GM19463 (cell line): ENCODE measurements at regions not wholly inside any gene's neighbourhood (a gene's known extent, or its start where the extent isn't known, plus 50 kb on each side); places are given as distances from the start of the nearest gene placed in this dataset.

Experiments used
- ATAC-seq: cut with Tn5 transposase; IDR thresholded peaks from one replicate; pipeline ENCODE4 v1.9.1; 2021; ENCODE audit warnings: mild to moderate bottlenecking, moderate library complexity; ENCODE audit not compliant: unreplicated experiment

DNA sequence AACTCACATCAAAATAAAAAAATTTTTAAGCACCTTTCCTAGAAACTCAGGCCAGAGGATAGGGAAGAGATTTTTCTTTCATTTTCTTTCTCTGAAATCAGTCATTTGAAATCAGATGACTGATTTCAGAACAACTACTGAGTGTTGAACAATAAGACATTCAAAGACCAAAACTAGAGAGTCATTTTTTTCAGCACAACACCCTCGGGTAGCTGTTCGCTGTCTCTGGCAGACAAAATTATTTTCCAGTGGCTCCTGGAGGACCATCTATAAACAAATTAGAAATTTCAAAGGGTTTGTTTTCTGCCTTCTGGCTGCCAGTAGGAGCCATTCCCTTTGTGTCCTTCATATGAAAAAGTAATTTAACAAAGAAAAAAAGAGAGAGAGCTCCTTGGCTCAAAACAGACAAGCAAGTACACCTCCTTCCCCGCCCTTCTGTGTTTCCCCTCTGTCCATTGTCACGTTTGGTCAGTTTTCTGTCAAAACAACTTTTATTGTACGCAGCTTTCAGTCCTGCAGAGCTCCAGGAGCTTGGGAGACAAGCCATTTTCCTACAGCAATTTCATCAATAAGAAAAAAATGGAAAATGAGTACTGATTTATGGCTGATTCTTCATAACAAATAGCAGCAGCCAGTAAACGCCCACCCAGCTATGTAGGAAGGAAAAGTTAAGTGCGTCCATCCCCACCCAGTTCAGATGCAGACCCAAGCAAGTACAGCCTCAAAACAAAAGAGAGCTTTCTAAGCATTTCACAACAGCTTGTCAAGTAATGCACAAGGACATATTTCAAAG, 405.2 kb downstream of the ZNF608 start:
- no peak for ATAC-seq

DNA sequence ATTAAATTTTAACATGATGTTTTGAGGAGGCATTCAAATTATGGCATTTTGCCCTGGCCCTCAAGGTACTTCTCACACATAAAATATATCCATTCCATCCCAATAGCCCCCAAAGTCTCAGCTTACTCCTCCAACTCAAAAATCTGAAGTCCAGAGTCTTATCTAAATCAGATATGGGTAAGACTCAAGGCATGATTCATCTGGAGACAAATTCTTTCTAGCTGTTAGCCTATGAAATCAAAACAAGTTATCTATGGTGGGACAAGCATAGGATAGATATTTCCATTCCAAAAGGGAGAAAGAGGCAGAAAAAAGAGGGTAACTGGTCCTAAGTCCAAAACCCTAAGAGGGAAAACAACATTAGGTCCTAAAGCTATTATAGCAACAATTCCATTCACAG, 408.4 kb downstream of the ZNF608 start:
- no peak for ATAC-seq

DNA sequence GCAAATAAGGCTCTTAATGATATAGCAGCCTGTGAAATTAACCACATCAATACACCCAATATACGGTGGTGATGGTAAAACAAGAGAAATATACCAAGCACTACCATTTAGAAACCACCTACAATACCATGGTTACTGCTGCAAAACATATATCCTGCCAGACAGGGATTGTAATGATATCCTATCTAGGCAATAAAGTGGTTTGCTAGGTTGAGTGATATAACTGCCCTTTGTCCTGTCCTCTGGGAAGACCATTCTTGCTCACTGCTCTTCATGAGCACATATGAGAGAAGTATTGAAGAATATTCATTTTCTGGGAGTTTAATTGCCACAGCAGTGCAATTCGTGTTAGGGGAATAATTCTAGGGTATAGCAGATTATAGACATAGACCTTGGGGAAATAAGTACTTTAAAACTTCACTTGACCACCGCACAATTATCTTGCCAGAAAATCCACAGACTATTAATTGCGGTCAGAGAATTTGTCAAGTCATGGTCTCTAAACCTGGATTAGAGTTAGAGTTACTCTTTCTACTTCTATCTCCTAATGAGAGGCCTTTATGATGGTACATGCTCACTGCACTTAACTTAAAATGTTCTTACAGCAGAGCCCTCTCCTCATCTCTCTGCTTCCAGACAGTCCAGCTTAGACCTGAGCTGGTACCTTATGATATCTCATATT, 413.0 kb downstream of the ZNF608 start:
- ATAC-seq: no peak

DNA sequence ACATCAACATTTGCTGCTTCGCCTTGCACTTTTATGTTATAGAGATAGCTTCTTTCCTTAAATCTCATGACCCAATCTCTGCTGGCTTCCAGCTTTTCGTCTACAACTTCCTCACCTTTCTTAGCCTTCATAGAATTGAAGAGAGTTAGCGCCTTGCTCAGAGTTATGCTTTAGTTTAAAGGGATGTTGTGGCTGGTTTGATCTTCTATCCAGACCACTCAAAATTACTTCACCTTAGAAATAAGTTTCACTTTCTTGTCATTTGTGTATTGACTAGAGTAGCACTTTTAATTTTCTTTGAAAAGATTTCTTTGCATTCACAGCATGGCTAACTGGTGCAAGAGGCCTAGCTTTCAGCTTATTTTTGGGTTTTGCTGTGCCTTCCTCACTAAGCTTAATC, 414.2 kb downstream of the ZNF608 start:
- no peak for ATAC-seq

DNA sequence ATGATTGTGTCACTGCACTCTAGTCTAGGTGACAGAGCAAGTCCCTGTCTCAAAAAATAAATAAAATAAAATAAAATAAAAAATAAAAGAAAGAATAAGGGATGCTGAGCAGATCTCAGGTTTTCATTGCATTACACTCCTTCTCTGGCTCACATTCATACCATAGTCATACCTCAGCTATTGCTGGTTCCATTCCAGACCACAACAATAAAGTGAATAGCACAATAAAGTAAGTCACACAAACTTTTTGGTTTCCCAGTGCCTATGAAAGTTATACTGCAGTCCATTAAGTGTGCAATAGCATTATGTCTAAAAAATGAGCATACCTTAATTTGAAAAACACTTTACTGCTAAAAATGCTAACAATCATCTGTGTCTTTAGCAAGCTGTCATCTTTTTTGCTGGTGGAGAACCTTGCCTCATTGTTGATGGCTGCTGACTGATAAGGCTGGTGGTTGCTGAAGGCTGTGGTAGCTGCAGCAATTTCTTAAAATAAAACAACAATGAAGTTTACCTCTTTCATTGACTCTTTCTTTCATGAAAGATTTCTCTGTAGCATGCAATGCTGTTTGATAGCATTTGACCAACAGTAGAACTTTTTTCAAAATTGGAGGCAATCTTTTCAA, 415.7 kb downstream of the ZNF608 start:
- no peak for ATAC-seq

DNA sequence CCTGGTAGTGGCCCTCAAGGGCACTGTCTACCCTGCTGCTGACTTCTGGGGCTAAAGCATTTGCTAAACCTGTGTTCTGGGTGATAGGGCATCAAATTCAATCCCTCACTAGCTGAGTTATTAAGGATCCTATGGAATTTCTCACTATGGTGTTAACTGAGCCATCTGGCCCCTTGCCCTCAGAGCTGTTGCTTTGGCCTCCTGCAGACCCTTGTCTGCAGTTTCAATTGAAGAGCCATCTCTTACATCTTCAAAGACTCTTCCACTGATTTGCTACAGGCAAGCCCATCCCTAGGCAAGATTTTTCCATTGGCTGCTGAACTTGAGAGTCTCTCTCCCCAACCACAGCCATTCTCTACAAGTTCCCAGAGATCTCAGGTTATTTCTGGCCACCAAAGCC, 418.2 kb downstream of the ZNF608 start:
- no peak for ATAC-seq

DNA sequence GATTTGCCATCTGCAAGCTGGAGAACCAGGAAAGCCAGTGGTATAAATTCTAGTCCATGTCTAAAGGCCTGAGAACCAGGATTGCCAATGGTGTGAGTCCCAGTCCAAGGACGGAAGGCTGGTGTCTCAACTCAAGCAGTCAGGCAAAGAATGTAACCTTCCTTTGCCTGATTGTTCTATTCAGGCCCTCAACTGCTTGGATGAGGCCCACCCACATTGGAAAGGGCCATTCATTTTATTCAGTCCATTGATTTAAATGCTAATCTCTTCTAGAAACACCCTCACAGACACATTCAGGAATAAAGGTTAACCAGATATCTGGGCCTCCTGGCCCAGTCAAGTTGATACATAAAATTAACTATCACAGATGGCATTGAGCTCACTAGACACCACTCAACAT, 427.8 kb downstream of the ZNF608 start:
- no peak for ATAC-seq

DNA sequence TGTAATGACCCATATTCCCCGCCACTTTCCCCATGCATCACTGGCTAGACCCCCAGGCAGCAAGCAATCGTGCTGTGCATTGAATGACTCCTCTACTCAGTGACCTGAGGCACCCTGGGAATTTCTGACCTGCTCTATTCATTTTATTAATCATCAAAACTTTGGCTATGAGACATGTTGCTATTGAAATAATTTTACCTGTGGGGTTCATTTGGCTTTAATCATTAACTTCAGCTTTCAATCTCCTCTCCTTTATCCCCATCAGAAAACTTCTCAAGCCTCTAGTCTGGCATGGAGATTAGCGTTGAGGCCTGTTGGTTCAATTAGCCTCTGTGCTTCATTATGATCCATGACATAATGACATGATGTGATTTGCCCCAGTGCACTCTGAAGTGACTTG, 429.0 kb downstream of the ZNF608 start:
- ATAC-seq: no peak

DNA sequence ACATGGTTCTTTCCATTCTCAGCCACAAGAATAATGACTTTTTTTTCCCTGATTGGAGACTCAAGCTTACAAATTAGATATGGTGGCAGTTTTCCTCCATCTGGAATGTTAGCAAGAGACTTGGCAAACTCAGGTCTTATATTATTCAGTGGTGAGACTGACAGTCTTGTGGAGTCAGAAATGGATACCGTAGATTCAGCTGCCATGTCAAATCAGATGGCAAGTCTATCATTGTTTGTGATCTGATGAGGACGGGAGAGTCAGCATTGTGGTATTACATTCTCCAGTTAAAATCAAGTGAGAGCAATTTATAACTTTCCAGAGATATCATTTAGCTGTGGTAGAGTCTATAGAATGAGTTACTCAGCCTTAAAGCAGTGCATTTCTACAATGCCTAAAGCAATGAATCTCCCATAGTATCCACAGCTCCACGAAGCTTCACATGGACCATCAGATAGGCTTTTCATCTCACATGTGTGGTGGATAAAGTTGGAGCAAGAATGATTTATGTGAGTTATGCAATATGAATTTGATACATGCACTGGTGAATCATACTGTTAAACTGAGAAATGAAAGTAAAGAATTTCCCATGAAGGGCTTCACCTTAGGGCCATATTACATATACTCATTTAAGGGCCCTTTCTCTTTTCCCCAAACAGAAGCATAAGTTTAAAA, 430.6 kb downstream of the ZNF608 start:
- no peak for ATAC-seq

DNA sequence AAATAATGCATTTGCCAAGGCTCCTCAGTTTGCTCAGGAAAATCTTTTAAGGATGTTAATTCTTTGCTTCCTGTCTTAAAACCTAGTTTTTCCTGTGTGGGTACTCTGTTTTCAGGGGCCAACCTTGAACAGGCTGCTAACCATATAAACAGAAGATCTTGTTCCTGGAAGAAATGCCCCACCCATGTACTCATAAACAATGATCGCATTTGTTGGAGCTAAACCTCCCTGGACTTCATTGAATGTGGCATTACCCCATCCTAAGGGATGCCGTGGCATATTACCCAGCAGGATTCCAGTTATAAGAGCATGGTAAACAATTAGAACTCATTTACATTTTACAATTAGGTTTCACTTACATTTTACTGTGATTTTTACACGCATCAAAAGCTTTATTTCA, 436.0 kb downstream of the ZNF608 start:
- no peak for ATAC-seq

DNA sequence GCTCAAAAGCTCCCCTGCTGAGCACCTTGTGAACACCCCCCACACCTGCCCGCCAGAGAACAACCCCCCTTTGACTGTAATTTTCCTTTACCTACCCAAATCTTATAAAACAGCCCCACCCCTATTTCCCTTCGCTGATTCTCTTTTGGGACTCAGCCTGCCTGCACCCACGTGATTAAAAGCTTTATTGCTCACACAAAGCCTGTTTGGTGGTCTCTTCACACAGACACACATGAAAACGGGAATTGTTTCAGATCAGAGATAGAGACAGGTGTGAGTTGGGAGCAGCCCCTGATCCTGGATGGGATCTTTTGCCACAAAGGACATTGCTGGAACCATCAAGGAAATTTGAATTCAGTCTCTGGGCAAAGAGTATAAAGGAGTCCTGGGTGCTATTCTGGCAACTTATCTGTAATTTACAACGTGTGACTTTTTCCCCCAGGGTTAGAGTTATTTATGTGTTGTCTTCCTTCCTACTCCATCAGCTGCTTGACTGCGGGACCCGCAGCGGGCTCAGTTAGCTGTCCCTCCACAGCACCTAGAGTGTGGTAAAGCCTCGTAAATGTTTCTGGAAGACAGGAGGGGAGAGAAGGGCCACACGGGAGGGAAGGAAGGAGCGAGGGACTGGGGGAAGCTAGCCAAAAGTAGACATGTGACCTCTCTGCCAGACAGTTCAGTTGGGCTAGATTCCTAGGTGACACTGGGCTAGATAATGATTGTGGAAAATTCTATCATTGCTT, 437.0 kb downstream of the ZNF608 start:
- no peak for ATAC-seq

DNA sequence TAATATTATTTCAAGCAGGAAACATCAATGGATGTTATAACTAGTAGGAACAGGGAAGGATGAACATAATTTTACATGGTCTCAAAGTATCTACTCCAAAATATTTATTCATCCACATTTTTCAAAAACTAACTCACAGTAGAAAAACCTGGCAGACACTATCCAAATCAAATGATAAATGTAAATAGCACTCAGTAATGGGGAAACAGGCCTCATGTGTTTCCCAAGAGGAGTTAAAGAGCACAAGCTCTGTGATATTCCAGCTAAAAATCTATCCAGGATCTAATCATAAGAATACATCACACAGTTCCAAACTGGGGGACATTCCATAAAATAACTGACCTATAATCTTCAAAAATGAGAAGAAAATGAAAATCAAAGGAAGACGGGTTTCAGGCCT, 443.1 kb downstream of the ZNF608 start:
- no peak for ATAC-seq

DNA sequence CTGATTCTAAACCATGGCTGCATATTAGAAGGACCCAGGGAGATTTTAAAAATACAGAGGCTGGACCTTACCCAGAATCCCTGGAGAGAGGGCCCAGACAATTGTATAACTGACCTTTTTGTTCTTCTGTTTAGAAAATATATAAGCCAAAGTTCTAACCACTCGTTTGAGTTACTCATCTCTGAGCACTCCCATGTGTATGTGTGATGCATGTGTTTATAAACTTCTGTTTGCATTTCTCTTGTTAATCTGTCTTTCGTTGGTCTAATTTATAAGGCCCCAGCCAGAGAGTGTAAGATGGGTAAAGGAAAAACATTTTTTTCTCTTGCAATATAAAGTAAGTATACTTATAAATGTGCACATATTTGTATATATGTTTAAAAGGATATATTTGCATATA, 443.9 kb downstream of the ZNF608 start:
- ATAC-seq: no peak

DNA sequence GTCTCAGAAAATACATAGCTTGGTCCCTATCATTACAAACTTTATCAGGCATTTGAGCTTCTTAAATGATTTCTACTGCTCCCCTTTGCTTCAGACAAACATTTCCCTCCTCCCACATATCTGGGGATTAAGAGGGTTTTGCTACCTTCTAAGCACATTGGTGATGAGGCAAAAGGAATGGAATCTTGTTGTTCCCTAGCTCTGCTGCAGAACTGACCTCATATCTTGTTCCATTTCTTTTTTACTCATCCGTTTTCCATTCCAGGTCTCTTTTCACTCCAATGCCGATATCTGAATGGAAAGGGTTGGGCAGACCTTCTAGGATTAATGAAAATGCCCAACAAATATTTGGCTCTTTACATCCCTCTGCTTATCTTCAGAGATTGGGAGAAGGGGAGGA, 444.6 kb downstream of the ZNF608 start:
- ATAC-seq: no peak

DNA sequence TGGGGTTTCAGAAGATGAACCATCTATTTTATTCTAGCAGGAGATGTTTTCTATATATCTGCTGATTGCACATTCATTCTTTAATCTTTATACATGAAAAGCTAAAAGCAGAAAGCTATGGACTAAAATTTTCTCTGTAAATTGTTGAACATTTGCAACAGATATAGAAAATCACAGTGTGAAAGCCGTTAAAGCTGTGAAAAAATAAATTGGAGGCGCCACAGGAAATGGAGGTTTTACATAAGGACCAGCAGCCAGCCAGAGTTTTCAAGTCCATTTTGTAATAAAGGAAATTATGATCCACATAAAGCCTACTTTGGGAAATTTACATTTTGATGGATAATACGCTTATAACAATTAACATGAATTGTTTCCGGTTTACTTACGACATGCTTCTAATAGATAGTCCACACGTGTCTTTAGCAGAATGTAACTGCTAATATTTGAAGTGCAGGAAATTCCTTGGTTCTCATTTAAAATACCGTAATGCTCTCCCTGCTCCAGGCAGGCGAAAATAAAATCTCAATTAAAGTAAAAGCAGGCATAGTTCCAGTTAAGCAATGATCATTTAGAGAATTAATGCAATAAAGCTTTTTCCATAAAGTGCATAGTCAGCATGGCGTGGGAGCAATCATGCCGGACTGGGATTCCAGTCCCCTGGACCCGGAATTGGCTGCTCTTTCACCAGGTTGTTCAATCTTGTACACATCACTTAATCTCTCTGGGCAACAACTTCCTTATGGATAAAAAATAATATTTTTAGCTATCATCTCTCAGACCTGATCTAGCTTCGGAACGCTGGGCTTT, 445.4 kb downstream of the ZNF608 start:
- ATAC-seq: no peak

DNA sequence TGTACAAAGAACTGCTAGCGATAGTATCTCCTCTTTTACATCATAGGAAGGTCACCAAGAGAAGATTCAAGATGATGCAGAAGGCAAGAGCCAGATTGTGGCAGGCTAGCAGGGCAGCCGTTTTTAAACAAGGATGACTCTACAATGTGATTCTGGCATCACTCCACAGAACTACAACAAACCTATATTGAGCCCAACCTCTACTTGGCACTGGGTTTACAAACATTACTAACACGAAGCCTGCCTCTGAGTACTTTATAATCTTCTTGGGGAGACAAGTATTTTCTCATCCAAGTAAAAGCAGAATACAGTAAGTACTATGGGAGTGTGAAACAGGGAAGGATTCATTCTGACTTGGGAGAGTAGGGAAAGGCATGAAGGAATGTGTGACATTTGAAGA, 448.6 kb downstream of the ZNF608 start:
- ATAC-seq: no peak

DNA sequence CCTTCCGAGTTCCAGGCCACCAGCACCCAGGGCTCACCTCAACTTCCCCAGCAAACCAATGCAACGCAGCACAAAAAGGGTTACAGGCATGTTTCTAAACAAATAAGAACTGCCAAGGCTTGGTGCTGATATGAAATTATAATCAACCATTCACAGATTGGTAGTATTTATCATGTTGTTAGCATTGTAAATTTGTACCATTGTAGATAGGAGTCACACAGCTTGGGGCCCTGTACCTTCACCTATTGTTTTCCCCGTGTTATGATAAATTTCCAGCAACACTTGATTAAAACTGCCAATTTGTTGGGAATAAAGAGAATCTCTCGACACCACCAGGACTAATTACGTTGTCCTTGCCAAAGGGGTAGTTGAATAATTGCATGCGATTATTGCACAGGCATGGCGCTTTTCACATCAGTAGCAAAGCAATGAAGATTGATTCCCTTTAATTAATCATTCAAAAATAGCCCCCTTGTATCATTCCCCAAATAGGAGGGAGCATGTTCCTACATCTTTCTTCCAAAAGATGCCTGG, 454.1 kb downstream of the ZNF608 start:
- ATAC-seq: no peak

DNA sequence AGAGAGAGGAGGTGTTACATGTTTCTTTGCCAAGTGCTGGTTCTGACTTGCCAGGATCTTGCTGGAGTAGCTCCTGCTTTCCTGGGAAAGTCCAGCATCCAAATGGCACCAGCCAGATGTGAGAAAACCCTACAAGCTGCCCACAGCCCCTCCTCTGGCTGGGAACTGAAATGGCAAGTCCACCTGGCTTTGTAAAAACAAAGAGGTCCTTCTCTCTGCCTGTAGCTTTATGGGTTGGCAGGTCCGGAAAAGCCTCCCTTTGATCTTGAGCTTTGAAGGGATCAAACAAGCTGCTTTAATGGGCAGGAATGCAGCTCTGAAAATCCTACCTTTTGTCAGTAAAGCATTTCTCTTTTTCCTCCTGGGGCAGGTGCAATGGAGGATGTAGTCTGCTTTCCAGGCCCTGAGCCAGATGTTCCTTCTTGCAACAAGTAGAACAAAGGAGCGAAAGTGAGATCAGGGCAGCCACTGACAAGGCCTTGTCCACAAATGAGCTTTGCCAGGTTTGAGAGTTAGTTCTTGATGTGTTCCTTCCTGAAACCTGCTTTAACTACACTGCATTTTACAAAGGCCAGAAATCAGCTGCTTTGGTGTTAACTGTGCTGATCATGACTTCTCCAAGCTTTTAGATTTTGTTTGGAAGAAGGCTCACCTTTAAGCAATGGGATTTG, 456.7 kb downstream of the ZNF608 start:
- no peak for ATAC-seq

DNA sequence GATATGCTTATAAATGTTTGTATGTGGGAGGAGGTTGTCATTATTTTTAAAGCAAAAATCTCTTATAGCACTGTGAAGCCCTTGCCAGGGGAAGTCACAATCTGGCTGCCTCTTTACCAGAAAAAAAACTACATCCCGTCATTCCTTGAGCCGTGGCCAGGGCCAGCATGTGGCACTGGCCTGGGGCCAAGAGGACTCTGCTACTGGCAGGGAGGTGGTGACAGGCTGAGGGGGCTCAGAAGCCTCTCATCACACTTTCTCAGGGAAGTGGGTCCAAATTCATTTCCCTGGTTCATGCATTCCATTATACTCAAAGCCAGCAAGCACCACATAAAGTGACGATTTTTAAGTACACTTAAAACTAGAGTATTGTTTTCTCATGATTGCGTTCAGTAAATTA, 457.3 kb downstream of the ZNF608 start:
- no peak for ATAC-seq
